Right atrium auricular region (tissue), 2 donors: ENCODE measurements at regions not wholly inside any gene's neighbourhood (a gene's known extent, or its start where the extent isn't known, plus 50 kb on each side); places are given as distances from the start of the nearest gene placed in this dataset.

Source experiments
- DNase-seq: peaks from one replicate; pipeline ENCODE4 v3.0.0-alpha.2; 2019; ENCODE audit warnings: low spot score
- H3K27ac ChIP-seq, 2 donors: fragments of 200-600 bp; sonication (generic); 1 replicate in 1 of 2; 2 replicates in 1 of 2; pipeline ENCODE4 v1.5.1; 2016 to 2019
- H3K27me3 ChIP-seq, 2 donors: fragments of 200-600 bp; sonication (generic); one replicate each; pipeline versions ENCODE4 v1.5.1 to v1.6.0; 2017 to 2019
- H3K36me3 ChIP-seq: fragments of 200-600 bp; sonication (generic); one replicate; pipeline ENCODE4 v1.5.1; 2016
- H3K4me1 ChIP-seq, 2 donors: fragments of 200-600 bp; sonication (generic); one replicate each; pipeline versions ENCODE4 v1.5.1 to v1.6.0; 2017 to 2019
- H3K4me3 ChIP-seq, 2 donors: fragments of 200-600 bp; sonication (generic); 1 replicate in 1 of 2; 2 replicates in 1 of 2; pipeline ENCODE4 v1.5.1; 2017 to 2019; ENCODE audit warnings: mild to moderate bottlenecking in 1 of 2, moderate library complexity in 1 of 2
- H3K9me3 ChIP-seq, 2 donors: fragments of 200-600 bp; sonication (generic); one replicate each; pipeline ENCODE4 v1.5.1; 2019
- TF ChIP-seq, protein P1 (sequence below), 2 donors: fragments of 200-600 bp; sonication (generic); IDR thresholded peaks; one replicate each; pipeline ENCODE4 v1.5.1; 2019; ENCODE audit warnings: antibody characterized with exemption in 2 of 2

DNA sequence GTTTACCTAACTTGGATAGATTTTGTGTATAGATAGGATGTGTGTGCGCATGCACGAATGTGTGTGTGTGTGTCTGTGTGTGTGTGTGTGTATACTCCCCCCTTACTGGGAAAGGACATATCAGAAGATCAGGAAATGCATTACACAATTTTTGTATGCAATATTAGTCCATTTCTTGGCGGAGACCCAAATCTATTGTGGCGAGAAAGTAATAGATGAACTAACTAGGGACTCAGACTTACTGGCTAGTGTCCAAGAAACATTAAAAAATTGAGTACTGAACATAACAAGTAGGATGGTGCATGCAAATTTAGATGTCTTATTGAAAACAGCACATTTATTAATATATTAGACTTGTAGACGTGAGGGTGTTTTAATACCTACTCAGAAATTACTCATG lies 1036.5 kb upstream of the FANCL start:
- no peaks in the 10 kb centered on the region for H3K9me3 ChIP-seq
- no peak overlapping the region for H3K27ac ChIP-seq
- TF ChIP-seq, protein P1, sequence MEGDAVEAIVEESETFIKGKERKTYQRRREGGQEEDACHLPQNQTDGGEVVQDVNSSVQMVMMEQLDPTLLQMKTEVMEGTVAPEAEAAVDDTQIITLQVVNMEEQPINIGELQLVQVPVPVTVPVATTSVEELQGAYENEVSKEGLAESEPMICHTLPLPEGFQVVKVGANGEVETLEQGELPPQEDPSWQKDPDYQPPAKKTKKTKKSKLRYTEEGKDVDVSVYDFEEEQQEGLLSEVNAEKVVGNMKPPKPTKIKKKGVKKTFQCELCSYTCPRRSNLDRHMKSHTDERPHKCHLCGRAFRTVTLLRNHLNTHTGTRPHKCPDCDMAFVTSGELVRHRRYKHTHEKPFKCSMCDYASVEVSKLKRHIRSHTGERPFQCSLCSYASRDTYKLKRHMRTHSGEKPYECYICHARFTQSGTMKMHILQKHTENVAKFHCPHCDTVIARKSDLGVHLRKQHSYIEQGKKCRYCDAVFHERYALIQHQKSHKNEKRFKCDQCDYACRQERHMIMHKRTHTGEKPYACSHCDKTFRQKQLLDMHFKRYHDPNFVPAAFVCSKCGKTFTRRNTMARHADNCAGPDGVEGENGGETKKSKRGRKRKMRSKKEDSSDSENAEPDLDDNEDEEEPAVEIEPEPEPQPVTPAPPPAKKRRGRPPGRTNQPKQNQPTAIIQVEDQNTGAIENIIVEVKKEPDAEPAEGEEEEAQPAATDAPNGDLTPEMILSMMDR (IDR thresholded peaks at IDR 0.05) = no peak
- no peaks in the 10 kb centered on the region for H3K4me1 ChIP-seq
- no peak overlapping the region for H3K4me3 ChIP-seq
- no peaks in the 10 kb centered on the region for H3K27me3 ChIP-seq
- no peaks in the 10 kb centered on the region for H3K36me3 ChIP-seq
- DNase-seq = no peak

DNA sequence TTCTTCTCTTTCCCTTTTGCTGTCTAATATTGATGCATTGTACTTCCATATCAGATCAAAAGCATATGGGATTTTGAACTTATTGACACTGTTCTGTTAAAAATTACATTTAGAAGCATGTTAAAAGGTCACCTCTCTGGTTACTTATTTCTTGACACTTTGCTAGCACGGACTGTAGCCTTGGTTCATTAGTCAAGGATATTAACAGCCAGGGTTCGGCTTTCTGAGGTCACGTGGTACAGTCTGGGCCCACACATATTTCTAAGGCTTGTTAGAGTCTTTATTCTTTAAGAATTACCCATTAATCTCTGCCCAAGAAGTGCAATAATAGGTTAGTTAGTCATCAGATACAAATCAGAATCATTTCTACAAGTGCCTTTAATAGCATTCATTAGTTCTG lies 1035.8 kb upstream of the FANCL start:
- TF ChIP-seq, protein P1 (IDR thresholded peaks at IDR 0.05) = no peak
- no peak for DNase-seq
- H3K36me3 ChIP-seq = no peaks in the 10 kb centered on the region

DNA sequence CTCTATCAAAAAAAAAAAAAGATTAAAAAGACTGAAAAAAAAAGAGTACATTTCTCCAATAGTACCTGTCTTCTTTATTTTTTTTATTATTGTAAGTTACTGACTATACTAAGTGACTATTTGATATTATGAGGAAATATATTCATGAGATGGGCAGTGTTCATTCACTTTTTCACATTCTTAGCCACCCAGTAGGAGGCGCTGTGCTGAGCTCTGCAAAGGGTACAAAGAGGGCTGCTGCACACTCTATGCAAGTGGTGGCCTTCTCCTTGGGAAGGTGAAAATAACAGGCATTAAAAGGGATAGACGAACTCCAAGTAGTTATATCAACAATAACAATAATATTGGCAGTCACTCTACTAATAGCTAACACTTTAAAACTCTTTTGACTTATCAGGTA lies 1034.9 kb upstream of the FANCL start:
- TF ChIP-seq, protein P1 (IDR thresholded peaks at IDR 0.05) = no peak
- no peak for DNase-seq
- no peaks in the 10 kb centered on the region for H3K36me3 ChIP-seq
- no peaks in the 10 kb centered on the region for H3K4me1 ChIP-seq
- H3K27me3 ChIP-seq = no peaks in the 10 kb centered on the region
- H3K4me3 ChIP-seq = no peak overlapping the region
- H3K9me3 ChIP-seq = no peaks in the 10 kb centered on the region
- H3K27ac ChIP-seq = no peak overlapping the region

More for the DNA sequence above, 1035.8 kb upstream of the FANCL start:
- no peaks in the 10 kb centered on the region for H3K27me3 ChIP-seq
- no peaks in the 10 kb centered on the region for H3K4me1 ChIP-seq
- H3K27ac ChIP-seq = no peak overlapping the region
- no peak overlapping the region for H3K4me3 ChIP-seq
- no peaks in the 10 kb centered on the region for H3K9me3 ChIP-seq

DNA sequence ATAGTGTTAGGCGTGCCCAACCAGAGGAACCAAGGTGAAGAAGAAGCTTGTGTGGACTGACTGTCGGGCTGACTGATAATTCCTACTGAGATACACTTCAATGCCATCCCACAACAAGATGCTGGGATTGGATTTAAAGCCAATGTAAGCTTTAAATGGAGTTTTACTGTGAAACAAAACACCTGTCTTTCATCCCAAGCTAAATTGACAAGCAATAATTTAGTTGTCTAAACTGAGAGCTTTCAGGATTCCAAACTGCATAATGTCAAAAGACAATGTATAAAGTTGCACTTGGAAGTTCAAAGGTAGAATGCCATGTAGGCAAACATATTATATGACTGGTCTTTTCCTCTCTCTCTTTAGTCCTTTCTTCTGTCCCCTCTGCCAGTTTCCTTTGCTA lies 1025.3 kb upstream of the FANCL start:
- Histone ChIP-seq H3K9me3 (no peaks in the 10 kb centered on the region), H3K27ac (no peak overlapping the region), H3K4me1 (no peaks in the 10 kb centered on the region), H3K4me3 (no peak overlapping the region), H3K36me3 (no peaks in the 10 kb centered on the region), H3K27me3 (no peaks in the 10 kb centered on the region)
- no peak for DNase-seq
- TF ChIP-seq, protein P1 (IDR thresholded peaks at IDR 0.05) = no peak

DNA sequence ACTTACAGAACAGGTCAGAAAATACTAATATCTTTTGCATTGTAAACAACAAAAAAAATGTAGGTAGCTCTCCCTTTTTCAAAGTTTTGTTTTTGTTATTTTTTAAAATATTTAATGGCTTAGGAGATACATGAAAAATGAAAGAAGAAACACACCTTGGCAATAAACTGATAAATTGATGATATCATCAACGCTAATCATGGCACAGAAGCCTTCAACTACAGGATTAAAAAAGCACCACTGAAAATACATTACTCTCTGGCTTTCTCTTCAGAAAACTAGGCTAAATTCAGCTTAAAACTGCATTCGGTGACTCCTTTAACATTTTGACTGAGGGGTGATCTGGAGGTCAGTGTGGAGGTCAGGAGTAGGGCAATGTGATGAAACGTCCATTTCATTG lies 1018.8 kb upstream of the FANCL start:
- no peaks in the 10 kb centered on the region for H3K27me3 ChIP-seq
- no peak overlapping the region for H3K27ac ChIP-seq
- TF ChIP-seq, protein P1 (IDR thresholded peaks at IDR 0.05) = no peak
- no peak overlapping the region for H3K4me3 ChIP-seq
- H3K4me1 ChIP-seq = no peaks in the 10 kb centered on the region
- H3K36me3 ChIP-seq = no peaks in the 10 kb centered on the region
- no peaks in the 10 kb centered on the region for H3K9me3 ChIP-seq
- no peak for DNase-seq

DNA sequence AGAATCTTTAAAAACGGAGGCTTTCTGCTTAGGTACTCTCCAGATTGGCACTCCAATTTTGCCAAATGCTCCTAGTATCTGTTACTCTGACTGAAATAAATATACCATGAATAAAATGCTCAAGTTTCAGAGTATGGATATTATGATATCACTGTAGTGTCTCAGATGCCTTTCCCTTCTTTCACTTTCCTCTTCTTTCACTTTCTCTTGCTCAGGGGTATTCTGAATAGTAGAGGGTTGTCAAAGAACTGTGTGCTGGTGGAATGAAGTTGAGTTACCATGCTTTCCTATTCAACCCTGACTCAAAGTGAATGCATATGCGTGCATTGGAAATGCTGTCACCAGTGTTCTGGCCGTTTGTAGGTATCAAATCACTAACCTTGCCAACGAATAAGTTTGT lies 1015.2 kb upstream of the FANCL start:
- no peak overlapping the region for H3K27ac ChIP-seq
- H3K27me3 ChIP-seq = no peaks in the 10 kb centered on the region
- TF ChIP-seq, protein P1 (IDR thresholded peaks at IDR 0.05) = no peak
- H3K4me3 ChIP-seq = no peak overlapping the region
- no peaks in the 10 kb centered on the region for H3K36me3 ChIP-seq
- no peaks in the 10 kb centered on the region for H3K9me3 ChIP-seq
- DNase-seq = no peak
- H3K4me1 ChIP-seq = no peaks in the 10 kb centered on the region
